MV-4-11 (cell line): ENCODE measurements at regions not wholly inside any gene's neighbourhood (a gene's known extent, or its start where the extent isn't known, plus 50 kb on each side); places are given as distances from the start of the nearest gene placed in this dataset.
A peak's percentile ranks its signal among the peaks of the same experiment; 100 is the strongest.

Experiments used
- DNase-seq: peaks from one replicate; lab custom pipeline; 2025; lab: John Stamatoyannopoulos, UW

DNA sequence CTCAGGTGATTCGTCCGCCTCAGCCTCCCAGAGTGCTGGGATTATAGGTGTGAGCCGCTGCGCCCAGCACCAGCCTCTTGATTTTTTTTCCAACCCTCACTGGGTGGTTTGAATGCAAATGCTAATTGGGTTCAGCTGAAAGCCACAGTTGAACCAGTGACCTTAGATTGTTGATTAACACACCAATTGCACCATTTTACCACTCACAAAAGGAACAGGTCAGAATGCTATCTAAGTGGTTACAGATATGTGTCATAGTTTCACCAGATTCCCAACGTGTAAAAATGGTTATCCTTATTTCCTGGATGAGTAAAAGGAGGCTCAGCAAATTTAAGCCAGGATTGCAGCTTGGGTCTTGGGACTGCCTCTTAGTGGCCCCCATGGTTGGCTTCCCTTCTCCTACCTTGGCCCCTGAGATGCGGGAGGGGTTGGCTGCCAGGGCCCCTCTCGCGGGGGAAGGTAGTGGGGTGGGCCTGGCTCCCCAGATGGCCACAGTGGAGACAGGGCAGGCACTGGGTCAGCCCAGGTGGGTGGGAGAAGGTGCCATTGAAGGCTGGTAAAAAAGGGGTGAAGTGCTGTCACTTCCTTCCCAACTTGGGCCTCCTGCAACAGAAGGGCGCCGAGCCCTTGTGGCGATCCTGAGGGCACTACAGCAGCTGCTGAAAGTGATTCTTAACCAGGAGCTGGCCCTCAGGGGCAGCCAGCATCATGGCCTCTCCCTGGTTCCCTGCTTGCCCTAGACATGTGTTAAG, 164.9 kb upstream of the HAAO start:
- DNase-seq: peak; percentile 92

DNA sequence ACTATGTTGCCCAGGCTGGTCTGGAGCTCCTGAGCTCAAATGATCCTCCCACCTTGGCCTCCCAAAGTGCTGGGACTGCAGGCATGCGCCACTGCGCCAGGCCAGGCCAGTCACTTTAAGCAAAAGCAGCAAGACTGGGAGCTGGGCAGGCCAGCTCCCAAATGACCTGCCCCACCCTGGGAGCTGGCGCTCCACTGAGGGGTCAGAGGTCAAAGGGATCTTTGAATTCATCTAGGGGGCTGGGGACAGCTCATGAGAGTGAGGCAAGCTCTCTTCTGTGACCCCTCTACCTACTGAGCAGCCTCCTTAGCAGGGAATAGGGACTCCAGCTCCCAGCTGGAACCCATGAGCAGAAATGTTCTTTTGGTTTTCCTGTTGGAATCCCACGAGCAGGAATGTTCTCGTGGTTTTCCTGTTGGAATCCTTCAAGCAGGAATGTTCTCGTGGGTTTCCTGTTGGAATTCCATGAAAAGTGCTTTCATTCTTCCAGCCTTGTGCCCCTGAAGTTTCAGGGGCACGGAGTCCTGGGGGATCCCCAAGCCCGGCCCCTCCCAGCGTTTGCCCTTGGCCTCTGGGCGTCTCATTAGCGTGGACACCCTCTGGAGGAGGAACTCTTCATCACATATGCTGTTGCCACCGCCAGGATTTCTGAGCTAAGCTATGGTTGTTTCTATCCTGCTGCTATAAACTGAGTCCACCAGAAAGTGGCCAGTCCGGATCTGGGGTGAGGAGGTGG, 162.0 kb upstream of the HAAO start:
- DNase-seq: no peak

GRCh38 chr2:42953216-42953615, 160.8 kb upstream of the HAAO start:
- DNase-seq: no peak

- DNase-seq: no peak
These were observed 159.0 kb upstream of the HAAO start for GRCh38 chr2:42951263-42951938.

DNA sequence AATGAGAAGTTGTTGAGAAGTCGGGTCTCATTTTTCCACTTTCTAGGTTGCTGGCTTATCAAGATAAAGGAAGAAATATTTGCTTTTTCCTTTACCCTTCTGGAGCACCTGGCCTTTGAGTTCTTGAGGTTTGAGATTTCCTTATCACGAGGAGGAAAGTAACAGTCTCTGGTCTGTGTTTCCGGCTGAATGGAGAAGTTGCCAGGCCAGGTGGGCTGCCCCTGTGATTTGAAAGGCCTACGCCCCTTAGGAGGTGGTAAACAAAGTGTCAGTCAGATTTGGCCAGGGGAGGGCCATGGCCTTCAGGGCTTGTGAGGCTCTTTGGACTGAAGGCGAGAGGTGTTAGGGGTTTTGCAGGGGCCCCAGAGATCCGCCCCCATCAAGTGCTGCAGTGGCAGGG, 156.7 kb upstream of the HAAO start:
- DNase-seq: no peak

DNA sequence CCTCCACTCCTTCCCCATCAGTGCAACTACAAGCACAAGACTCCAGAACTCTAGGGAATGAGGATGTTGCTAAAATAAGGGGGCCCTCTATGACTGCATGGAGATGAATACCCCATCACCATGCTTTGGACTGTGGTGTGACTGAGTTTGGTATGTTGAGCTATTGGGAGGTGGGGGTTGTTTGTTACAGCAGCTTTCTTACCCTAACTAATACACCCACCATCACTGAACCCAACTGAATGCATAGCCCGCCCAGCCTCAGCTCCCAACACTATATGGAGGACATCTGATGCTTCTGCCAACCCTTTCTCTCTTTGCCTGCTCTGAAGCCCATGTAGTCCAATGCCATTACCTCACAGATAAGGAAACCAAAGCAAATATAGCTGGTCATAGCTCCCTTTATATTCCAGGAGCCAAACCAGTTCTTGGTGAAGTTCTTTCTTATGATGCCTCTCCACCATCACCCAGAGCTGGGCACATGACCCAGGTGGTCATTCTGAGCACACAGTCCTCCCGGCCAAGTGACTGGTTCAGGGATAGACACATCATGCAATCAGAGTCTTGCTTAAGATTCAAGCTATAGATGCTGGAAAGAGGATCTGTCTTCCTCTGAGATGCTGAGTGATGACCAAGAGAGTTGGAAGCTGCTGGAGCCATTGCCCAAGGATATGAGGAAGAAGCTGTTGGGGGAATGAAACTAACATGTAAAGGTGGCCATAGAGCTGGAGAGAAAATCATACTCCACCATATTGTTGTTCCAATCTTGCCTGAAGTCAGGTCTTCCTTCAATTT, 155.6 kb upstream of the HAAO start:
- DNase-seq: peak; percentile 32

- DNase-seq: no peak
These were observed 152.5 kb upstream of the HAAO start for GRCh38 chr2:42944779-42945415.

- DNase-seq: no peak
These were observed 150.7 kb upstream of the HAAO start for GRCh38 chr2:42942990-42943493.

- no peak for DNase-seq
These were observed 150.0 kb upstream of the HAAO start for GRCh38 chr2:42942214-42942989.

GRCh38 chr2:42941633-42942176, 149.3 kb upstream of the HAAO start:
- DNase-seq: no peak

DNA sequence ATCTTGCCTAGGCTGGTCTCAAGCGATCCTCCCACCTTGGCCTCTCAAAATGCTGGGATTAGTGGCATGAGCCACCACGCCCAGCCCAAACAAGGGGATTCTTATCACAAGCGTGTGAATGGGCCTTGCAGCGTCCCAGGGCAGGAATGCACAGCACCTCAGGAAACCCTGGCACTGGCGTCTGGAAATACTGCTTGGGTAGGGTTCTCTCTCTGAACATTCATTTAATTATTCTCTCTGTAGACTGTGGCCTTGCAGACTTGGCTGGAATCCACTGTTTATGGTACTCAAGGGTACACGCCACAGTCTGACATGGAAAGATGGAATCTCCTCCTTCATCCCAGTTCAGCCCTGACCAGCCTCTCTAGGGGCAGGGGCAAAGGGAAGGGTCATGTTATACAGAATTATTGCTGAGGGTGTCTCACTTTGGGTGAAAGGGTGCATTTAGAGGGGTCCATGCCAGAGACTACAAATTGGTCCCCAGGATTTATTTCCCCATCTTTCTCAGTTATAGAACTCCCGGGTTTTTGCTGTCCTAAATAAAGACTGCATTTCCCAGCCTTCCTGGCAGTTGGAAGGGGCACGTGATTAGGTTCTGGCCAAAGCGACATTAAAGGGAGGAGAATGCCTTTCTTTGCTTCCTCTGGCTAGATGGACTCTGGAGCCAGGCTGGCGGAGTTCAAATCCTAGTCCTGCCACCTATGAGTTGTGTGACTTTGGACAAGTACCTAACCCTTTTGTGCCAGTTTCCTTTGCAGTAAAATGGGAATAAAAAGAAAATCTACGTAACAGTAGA, 147.2 kb upstream of the HAAO start:
- no peak for DNase-seq

DNA sequence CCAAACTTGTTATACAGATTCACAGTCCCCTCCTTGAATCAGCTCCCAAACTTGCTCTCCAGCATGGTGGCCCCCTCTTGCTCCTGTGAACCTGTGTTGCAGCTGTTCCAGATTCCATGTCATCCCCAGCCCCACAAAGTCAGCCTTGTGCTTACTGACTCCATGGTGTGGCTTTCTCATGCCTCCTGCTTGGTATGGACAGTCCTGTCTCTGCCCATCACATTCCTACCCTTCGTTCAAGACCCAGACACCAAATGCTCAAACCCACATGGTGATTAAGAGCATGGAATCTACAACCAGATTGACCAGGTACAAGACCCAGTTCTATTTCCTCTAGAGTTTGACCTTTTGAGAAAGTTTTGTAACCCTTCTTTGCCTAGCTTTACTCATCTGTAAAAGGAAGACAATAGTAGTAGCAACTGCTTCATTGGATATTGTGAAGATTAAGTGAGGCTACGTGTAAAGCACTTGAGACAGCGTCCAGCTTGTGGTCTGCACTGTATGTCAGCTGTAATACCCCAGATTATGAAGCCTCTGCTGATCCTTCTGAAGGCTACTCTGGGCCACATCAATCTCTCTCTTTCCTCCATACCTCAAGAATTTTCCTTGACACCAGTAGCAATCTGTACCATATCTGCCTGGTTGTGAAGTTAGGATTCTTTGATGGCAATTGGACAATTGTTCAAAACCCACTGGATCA, 146.4 kb upstream of the HAAO start:
- no peak for DNase-seq

DNA sequence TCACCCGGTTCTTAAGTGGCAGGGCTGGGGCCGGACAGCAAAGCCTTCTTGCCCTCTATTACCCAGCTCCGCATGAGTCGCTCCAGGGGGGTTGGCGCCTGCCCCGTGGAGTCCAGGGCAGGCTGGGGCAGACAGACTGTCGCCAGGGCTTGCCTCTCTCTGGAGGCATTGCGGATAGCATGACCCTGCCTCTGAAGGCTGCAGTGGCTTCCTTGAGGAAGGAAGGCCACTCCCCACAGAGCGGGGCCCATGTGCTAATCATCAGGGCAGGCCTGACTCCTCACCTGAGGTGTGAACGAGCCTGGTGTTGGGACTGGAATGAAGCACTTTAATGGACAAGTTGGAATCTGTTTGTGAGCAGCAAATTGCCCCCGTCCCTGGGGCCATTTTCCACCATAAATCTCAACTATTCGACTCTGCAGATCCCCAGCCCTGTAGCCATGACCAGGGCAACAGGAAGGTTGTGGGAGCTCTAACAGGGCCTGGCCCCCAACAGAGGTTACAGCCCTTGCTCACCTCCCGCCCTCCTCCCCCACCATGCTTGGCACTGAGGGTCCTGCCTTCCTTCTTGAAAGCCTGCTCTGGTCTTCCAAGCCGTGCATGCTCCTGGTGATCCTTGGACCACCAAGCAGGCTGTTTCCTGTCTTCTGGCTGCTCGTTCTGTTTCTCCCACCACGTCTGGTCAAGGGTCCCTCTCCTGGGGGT, 144.9 kb upstream of the HAAO start:
- no peak for DNase-seq

- no peak for DNase-seq
These were observed 143.6 kb upstream of the HAAO start for GRCh38 chr2:42935692-42936671.

- no peak for DNase-seq
These were observed 142.3 kb upstream of the HAAO start for GRCh38 chr2:42934580-42935186.

GRCh38 chr2:42933824-42934254, 141.5 kb upstream of the HAAO start:
- no peak for DNase-seq
